Tibial nerve (tissue), 3 donors: ENCODE measurements at regions not wholly inside any gene's neighbourhood (a gene's known extent, or its start where the extent isn't known, plus 50 kb on each side); places are given as distances from the start of the nearest gene placed in this dataset.

ENCODE experiments used
- EP300 ChIP-seq, 2 donors: sonication (generic); formaldehyde crosslinking; IDR thresholded peaks; one replicate each; pipeline ENCODE4 v1.6.1; 2017; ENCODE audit warnings: antibody characterized with exemption in 2 of 2, mild to moderate bottlenecking in 1 of 2
- POLR2A ChIP-seq, 2 donors: fragments of 450-650 bp; IDR thresholded peaks; one replicate each; pipeline ENCODE4 v1.6.1; 2017; ENCODE audit warnings: antibody characterized with exemption in 2 of 2, mild to moderate bottlenecking in 2 of 2, moderate library complexity in 2 of 2

GRCh38 chr2:149735237-149735958 lies 147.8 kb upstream of the MMADHC start:
- no peak for TF ChIP-seq POLR2A (IDR thresholded peaks at IDR 0.05)
- TF ChIP-seq EP300 (IDR thresholded peaks at IDR 0.05): no peak
